22Rv1 (cell line): ENCODE measurements at regions not wholly inside any gene's neighbourhood (a gene's known extent, or its start where the extent isn't known, plus 50 kb on each side); places are given as distances from the start of the nearest gene placed in this dataset.

Experiments
- H3K27ac ChIP-seq: fragments of 450-650 bp; 2 replicates; pipeline ENCODE4 v1.5.1; 2017
- CTCF ChIP-seq: fragments of 450-650 bp; IDR thresholded peaks from 2 replicates; pipeline ENCODE4 v1.5.1; 2017; ENCODE audit warnings: mild to moderate bottlenecking
- ZFX ChIP-seq: fragments of 450-650 bp; IDR thresholded peaks from 2 replicates; pipeline ENCODE4 v1.6.1; 2017; ENCODE audit warnings: antibody characterized with exemption, borderline replicate concordance

- no peak overlapping the region for H3K27ac ChIP-seq
- TF ChIP-seq ZFX (no peak), CTCF (no peak)
Measured at GRCh38 chrX:36787752-36788151, 220.4 kb upstream of the FAM47C start.

DNA sequence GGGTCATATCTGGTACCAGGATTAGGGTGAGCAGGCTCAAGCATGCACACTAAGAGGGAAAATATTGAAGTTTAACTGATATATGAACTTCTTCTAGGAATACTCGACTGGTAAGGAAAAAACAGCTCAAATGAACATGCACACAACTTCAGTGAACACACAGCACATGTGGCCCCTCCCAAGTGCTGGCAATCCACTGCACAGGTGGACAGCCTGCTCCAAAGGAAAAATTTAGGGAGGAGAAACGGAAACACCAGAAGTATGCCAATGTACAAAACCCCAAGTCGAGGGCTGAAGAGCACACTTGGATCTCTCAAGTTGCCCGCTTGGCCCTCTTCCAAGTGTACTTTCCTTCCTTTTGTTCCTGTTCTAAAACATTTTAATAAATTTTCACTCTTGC, 205.0 kb upstream of the FAM47C start:
- TF ChIP-seq ZFX, result no peak
- no peak for TF ChIP-seq CTCF
- H3K27ac ChIP-seq, result no peak overlapping the region

GRCh38 chrX:36804066-36804465, 204.1 kb upstream of the FAM47C start:
- TF ChIP-seq CTCF (no peak), ZFX (no peak)
- H3K27ac ChIP-seq, result no peak overlapping the region

GRCh38 chrX:36844857-36845256, 163.3 kb upstream of the FAM47C start:
- no peak overlapping the region for H3K27ac ChIP-seq

GRCh38 chrX:36847496-36847895, 160.7 kb upstream of the FAM47C start:
- H3K27ac ChIP-seq, result no peak overlapping the region
- TF ChIP-seq CTCF (no peak), ZFX (no peak)

More at GRCh38 chrX:36844857-36845256, 163.3 kb upstream of the FAM47C start:
- TF ChIP-seq CTCF (no peak), ZFX (no peak)

DNA sequence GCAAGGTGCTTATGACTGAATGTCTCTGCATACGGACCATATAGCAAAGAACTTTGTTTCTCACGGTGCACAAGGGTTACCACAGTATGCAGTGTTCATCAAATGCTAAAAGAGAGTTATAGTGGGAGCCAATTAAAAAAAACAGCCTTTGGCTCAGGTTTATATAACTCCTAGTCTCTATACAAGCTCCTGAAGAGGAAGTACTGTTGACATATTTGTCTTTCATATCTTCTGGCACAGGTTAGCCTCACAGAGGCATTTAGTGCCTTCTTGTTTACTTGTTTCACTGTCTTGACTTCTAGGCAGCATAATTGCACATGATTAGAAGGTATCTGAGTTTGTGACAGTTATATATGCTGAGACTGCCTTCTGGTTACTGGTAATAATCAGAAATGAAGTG, 158.8 kb upstream of the FAM47C start:
- TF ChIP-seq CTCF (no peak), ZFX (no peak)

GRCh38 chrX:36856849-36857248, 151.3 kb upstream of the FAM47C start:
- no peak overlapping the region for H3K27ac ChIP-seq
- TF ChIP-seq CTCF (peak; percentile 24), ZFX (no peak)

More for the DNA sequence above, 158.8 kb upstream of the FAM47C start:
- peak overlapping the region; percentile 42 for H3K27ac ChIP-seq
